H9 (cell line): ENCODE measurements at regions not wholly inside any gene's neighbourhood (a gene's known extent, or its start where the extent isn't known, plus 50 kb on each side); places are given as distances from the start of the nearest gene placed in this dataset.

Source experiments
- DNase-seq: peaks from one replicate; pipeline ENCODE4 v3.0.0-alpha.2; 2017
- H2AFZ ChIP-seq: one replicate; pipeline ENCODE4 v1.6.1; 2013; ENCODE audit warnings: mild to moderate bottlenecking, low read length, control low read depth, moderate library complexity
- H2AK5ac ChIP-seq: 2 replicates; pipeline ENCODE4 v1.6.1; 2013; ENCODE audit warnings: low read length, control low read depth, mixed read lengths; ENCODE audit not compliant: insufficient read length
- H2BK120ac ChIP-seq: one replicate; pipeline ENCODE4 v1.6.1; 2013; ENCODE audit warnings: low read depth, mild to moderate bottlenecking, low read length, control low read depth, inconsistent platforms; ENCODE audit not compliant: poor library complexity, severe bottlenecking
- H2BK12ac ChIP-seq: 2 replicates; pipeline ENCODE4 v1.6.1; 2013; ENCODE audit warnings: low read length, control low read depth, mixed read lengths, low read depth; ENCODE audit not compliant: insufficient read length
- H2BK15ac ChIP-seq: 2 replicates; pipeline ENCODE4 v1.6.1; 2013; ENCODE audit warnings: low read depth, low read length, control low read depth
- H2BK20ac ChIP-seq: one replicate; pipeline ENCODE4 v1.6.1; 2013; ENCODE audit warnings: low read depth, mild to moderate bottlenecking, low read length, control low read depth, inconsistent platforms; ENCODE audit not compliant: poor library complexity, severe bottlenecking
- H2BK5ac ChIP-seq: 2 replicates; pipeline ENCODE4 v1.6.1; 2013; ENCODE audit warnings: low read length, control low read depth, mixed read lengths; ENCODE audit not compliant: insufficient read length
- H3K14ac ChIP-seq: 2 replicates; pipeline ENCODE4 v1.6.1; 2013; ENCODE audit warnings: low read length, control low read depth; ENCODE audit not compliant: insufficient read depth
- H3K18ac ChIP-seq: 2 replicates; pipeline ENCODE4 v1.6.1; 2013; ENCODE audit warnings: low read depth, mild to moderate bottlenecking, mixed read lengths, low read length, control low read depth; ENCODE audit not compliant: insufficient read length
- H3K23ac ChIP-seq: 2 replicates; pipeline ENCODE4 v1.6.1; 2013; ENCODE audit warnings: low read length, control low read depth, mixed read lengths, low read depth; ENCODE audit not compliant: insufficient read length
- H3K23me2 ChIP-seq: 2 replicates; pipeline ENCODE4 v1.6.1; 2013; ENCODE audit warnings: low read depth, mild to moderate bottlenecking, mixed read lengths, low read length, control low read depth; ENCODE audit not compliant: insufficient read length, poor library complexity, severe bottlenecking
- H3K27ac ChIP-seq: 2 replicates; pipeline ENCODE4 v1.5.1; 2013; ENCODE audit warnings: low read length, control low read depth, mixed read lengths, low read depth; ENCODE audit not compliant: insufficient read length
- H3K27me3 ChIP-seq: 2 replicates; pipeline ENCODE4 v1.6.1; 2013; ENCODE audit warnings: low read length, control low read depth, inconsistent platforms; ENCODE audit not compliant: insufficient read depth
- H3K4ac ChIP-seq: 2 replicates; pipeline ENCODE4 v1.6.1; 2013; ENCODE audit warnings: low read depth, mild to moderate bottlenecking, control low read depth, inconsistent platforms, low read length, moderate library complexity
- H3K4me1 ChIP-seq: 2 replicates; pipeline ENCODE4 v1.6.1; 2013; ENCODE audit warnings: low read length, control low read depth, inconsistent platforms; ENCODE audit not compliant: insufficient read depth
- H3K4me2 ChIP-seq: 2 replicates; pipeline ENCODE4 v1.6.1; 2013; ENCODE audit warnings: low read length, control low read depth, mixed read lengths; ENCODE audit not compliant: insufficient read length, insufficient read depth
- H3K56ac ChIP-seq: 2 replicates; pipeline ENCODE4 v1.6.1; 2013; ENCODE audit warnings: low read depth, mild to moderate bottlenecking, mixed read lengths, low read length, control low read depth; ENCODE audit not compliant: insufficient read length
- H3K79me1 ChIP-seq: 2 replicates; pipeline ENCODE4 v1.6.1; 2013; ENCODE audit warnings: low read depth, mild to moderate bottlenecking, moderate library complexity, low read length, control low read depth, inconsistent platforms; ENCODE audit not compliant: insufficient read depth, poor library complexity, severe bottlenecking
- H3K79me2 ChIP-seq: 2 replicates; pipeline ENCODE4 v1.6.1; 2013; ENCODE audit warnings: low read length, control low read depth, inconsistent platforms; ENCODE audit not compliant: insufficient read depth
- H3K9ac ChIP-seq: 2 replicates; pipeline ENCODE4 v1.6.1; 2013; ENCODE audit warnings: low read length, control low read depth, mixed read lengths; ENCODE audit not compliant: insufficient read length; ENCODE audit errors: extremely low read depth
- H3K9me3 ChIP-seq: one replicate; pipeline ENCODE4 v1.6.1; 2013; ENCODE audit warnings: low read depth, low read length, inconsistent platforms; ENCODE audit not compliant: control insufficient read depth
- H3T11ph ChIP-seq: one replicate; pipeline ENCODE4 v1.6.1; 2013; ENCODE audit warnings: mild to moderate bottlenecking, low read length, control low read depth, inconsistent platforms
- H4K20me1 ChIP-seq: one replicate; pipeline ENCODE4 v1.6.1; 2013; ENCODE audit not compliant: control insufficient read depth, insufficient read length, insufficient read depth
- H4K5ac ChIP-seq: 2 replicates; pipeline ENCODE4 v1.6.1; 2013; ENCODE audit warnings: low read depth, mild to moderate bottlenecking, mixed read lengths, low read length, control low read depth; ENCODE audit not compliant: insufficient read length
- H4K8ac ChIP-seq: replicated peaks from 2 replicates; pipeline ENCODE4 v1.6.1; 2013; ENCODE audit warnings: low read length, control low read depth, mixed read lengths, low read depth; ENCODE audit not compliant: insufficient read length
- H4K91ac ChIP-seq: 2 replicates; pipeline ENCODE4 v1.6.1; 2013; ENCODE audit warnings: low read depth, mild to moderate bottlenecking, moderate library complexity, mixed read lengths, low read length, control low read depth; ENCODE audit not compliant: insufficient read length
- H3K27ac Mint-ChIP-seq, 3 experiments: 2 replicates in 2 of 3; 3 replicates in 1 of 3; pipeline ENCODE4 v1.8.0; 2020 to 2021; ENCODE audit warnings: mixed read lengths in 3 of 3, mild to moderate bottlenecking in 1 of 3, moderate library complexity in 1 of 3
- H3K27me3 Mint-ChIP-seq: 2 replicates; pipeline ENCODE4 v1.8.0; 2021; ENCODE audit warnings: low read depth, mild to moderate bottlenecking, moderate library complexity, mixed read lengths
- H3K36me3 Mint-ChIP-seq, 3 experiments: 2 replicates in 2 of 3; 3 replicates in 1 of 3; pipeline ENCODE4 v1.8.0; 2020 to 2021; ENCODE audit warnings: low read depth in 3 of 3, mixed read lengths in 3 of 3; ENCODE audit not compliant: insufficient read depth in 1 of 3
- H3K4me1 Mint-ChIP-seq, 2 experiments: 2 replicates each; pipeline ENCODE4 v1.8.0; 2020; ENCODE audit warnings: mixed read lengths in 2 of 2
- H3K4me3 Mint-ChIP-seq, 2 experiments: 2 replicates in 1 of 2; 3 replicates in 1 of 2; pipeline ENCODE4 v1.8.0; 2020 to 2021; ENCODE audit warnings: mild to moderate bottlenecking in 2 of 2, mixed read lengths in 2 of 2, moderate library complexity in 1 of 2
- H3K9me3 Mint-ChIP-seq, 2 experiments: 2 replicates in 1 of 2; 3 replicates in 1 of 2; pipeline ENCODE4 v1.8.0; 2020; ENCODE audit warnings: mild to moderate bottlenecking in 2 of 2, mixed read lengths in 2 of 2, moderate library complexity in 1 of 2
- WGBS: extraction: QIAGEN DNeasy Blood & Tissue Kit; methylation state at CpG from one replicate; pipeline ENCODE4 v1.1.7; 2013; ENCODE audit warnings: missing lambda C conversion rate, low lambda C conversion rate, mixed read lengths; ENCODE audit not compliant: insufficient read length; ENCODE audit errors: extremely low coverage; 5-methylcytosine and 5-hydroxymethylcytosine counted together
- TF ChIP-seq, protein P1 (sequence below): fragments of 200-600 bp; sonication (generic); conservative IDR thresholded peaks from 3 replicates; pipeline ENCODE4 v1.8.0; 2021; ENCODE audit warnings: antibody characterized with exemption, mild to moderate bottlenecking

DNA sequence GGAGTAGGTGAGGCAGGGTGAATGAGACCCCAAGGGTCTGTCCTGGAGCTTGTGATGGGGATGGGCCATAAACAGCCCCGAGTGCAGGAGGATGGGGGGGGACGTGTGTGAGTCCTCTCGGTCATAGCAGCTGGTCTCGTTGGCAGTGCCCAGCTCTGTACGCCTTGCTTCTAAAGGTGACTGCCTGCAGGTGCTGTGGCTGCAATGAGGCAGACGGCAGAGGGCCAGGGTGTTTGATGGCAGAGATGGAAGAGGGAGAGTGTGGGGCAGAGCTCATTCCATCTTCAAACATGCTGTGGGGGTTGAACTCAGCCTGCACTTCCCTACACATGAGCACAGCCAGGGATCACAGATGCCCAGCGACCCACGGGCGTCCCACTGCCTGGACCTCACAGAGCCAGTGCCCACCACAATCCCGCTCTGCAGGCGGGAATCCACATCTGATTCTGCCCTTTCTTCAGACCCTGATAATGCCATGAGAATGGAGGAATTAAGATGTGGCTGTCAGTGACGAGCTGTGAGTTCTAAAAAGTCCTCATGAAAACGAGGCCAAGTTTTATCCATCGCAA, 123.3 kb upstream of the CDH4 start:
- Histone ChIP-seq H2BK12ac (no peak overlapping the region), H4K20me1 (no peaks in the 10 kb centered on the region), H4K5ac (no peak overlapping the region), H3K27ac (no peak overlapping the region), H3T11ph (no peak overlapping the region), H3K9ac (no peak overlapping the region), H3K56ac (no peak overlapping the region), H3K4ac (no peak overlapping the region), H3K79me2 (no peaks in the 10 kb centered on the region), H2BK5ac (no peak overlapping the region), H3K14ac (no peak overlapping the region), H3K4me1 (no peaks in the 10 kb centered on the region), H3K18ac (no peak overlapping the region), H2BK20ac (no peak overlapping the region), H4K8ac (no peak overlapping the region), H3K23me2 (no peaks in the 10 kb centered on the region), H2BK120ac (no peak overlapping the region), H3K79me1 (no peaks in the 10 kb centered on the region), H2AFZ (no peak overlapping the region), H4K91ac (no peak overlapping the region), H2BK15ac (no peak overlapping the region), H3K4me2 (no peak overlapping the region), H3K27me3 (peaks cover 3% of the 10 kb centered on the region; the same call in 1 of the 2 replicates), H3K9me3 (no peaks in the 10 kb centered on the region), H3K23ac (no peak overlapping the region), H2AK5ac (no peak overlapping the region)
- peaks cover 0 to 2% of the 10 kb centered on the region in 2 experiments; a peak in 2 of 5 replicates for H3K9me3 Mint-ChIP-seq
- no CpG with 5 or more reads among the region's 14 CpGs for WGBS
- H3K4me3 Mint-ChIP-seq, result no peak overlapping the region
- peaks cover 61% of the 10 kb centered on the region for H3K27me3 Mint-ChIP-seq
- no peak for DNase-seq
- no peaks in the 10 kb centered on the region for H3K36me3 Mint-ChIP-seq
- TF ChIP-seq, protein P1, sequence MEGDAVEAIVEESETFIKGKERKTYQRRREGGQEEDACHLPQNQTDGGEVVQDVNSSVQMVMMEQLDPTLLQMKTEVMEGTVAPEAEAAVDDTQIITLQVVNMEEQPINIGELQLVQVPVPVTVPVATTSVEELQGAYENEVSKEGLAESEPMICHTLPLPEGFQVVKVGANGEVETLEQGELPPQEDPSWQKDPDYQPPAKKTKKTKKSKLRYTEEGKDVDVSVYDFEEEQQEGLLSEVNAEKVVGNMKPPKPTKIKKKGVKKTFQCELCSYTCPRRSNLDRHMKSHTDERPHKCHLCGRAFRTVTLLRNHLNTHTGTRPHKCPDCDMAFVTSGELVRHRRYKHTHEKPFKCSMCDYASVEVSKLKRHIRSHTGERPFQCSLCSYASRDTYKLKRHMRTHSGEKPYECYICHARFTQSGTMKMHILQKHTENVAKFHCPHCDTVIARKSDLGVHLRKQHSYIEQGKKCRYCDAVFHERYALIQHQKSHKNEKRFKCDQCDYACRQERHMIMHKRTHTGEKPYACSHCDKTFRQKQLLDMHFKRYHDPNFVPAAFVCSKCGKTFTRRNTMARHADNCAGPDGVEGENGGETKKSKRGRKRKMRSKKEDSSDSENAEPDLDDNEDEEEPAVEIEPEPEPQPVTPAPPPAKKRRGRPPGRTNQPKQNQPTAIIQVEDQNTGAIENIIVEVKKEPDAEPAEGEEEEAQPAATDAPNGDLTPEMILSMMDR, result no peak
- H3K4me1 Mint-ChIP-seq, result peaks cover 0 to 19% of the 10 kb centered on the region in 2 experiments; a peak in 3 of 4 replicates
- no peak overlapping the region for H3K27ac Mint-ChIP-seq
